ENCODE measurements at regions not wholly inside any gene's neighbourhood (a gene's known extent, or its start where the extent isn't known, plus 50 kb on each side); places are given as distances from the start of the nearest gene placed in this dataset.

- DNase-seq (no peak), ATAC-seq (no peak)
- intact Hi-C loops (cut with DNase I), result no loop called here
- no peaks in the 10 kb centered on the region for H3K9me3 ChIP-seq
- H3K4me3 ChIP-seq, result no peak overlapping the region
- no peak for TF ChIP-seq CTCF (IDR thresholded peaks at IDR 0.05)
- no peaks in the 10 kb centered on the region for H3K4me1 ChIP-seq
- H3K36me3 ChIP-seq (ENCODE audit: insufficient read depth in 1 of 2, low read depth in 1 of 2), result no peaks in the 10 kb centered on the region
- no peak overlapping the region for H3K27ac ChIP-seq
- no peaks in the 10 kb centered on the region for H3K27me3 ChIP-seq (ENCODE audit: insufficient read depth in 3 of 3, low read length in 2 of 3)
Observed at GRCh38 chr11:90947930-90948329, 725.1 kb upstream of the CHORDC1 start.

DNA sequence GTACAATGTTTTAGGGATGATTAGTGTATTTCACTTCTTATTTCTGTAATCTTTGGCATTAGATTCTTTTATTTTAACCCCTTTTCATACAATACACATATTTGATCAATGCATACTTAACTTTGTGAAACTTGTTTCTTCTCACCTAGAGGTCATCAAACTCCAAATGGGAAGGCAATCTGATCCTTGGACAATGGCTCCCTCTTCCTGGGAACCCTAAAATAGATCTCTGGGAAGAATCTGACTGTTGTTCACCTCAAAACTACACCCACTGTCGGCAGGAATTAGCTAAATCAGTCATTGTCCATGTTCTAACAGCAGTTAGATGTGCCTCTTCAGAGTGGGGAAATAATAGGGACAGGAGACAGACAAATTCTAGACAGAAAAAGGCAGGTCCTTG, 707.4 kb upstream of the CHORDC1 start:
- 83 to 89% (median 84%) methylated on average over 1 of the region's 1 CpG for WGBS, 3 donors
- no peaks in the 10 kb centered on the region for H3K27me3 ChIP-seq (ENCODE audit: insufficient read depth in 3 of 3, low read length in 2 of 3)
- no peak overlapping the region for H3K27ac ChIP-seq
- DNase-seq, result no peak
- H3K4me3 ChIP-seq, result no peak overlapping the region
- no peak for ATAC-seq
- no peaks in the 10 kb centered on the region for H3K9me3 ChIP-seq
- intact Hi-C loops (cut with DNase I), result no loop called here
- no peak for TF ChIP-seq CTCF (IDR thresholded peaks at IDR 0.05)
- no peaks in the 10 kb centered on the region for H3K4me1 ChIP-seq
- H3K36me3 ChIP-seq (ENCODE audit: insufficient read depth in 1 of 2, low read depth in 1 of 2), result no peaks in the 10 kb centered on the region

GRCh38 chr11:90919332-90919731, 696.5 kb upstream of the CHORDC1 start:
- Histone ChIP-seq H3K36me3 (ENCODE audit: insufficient read depth in 1 of 2, low read depth in 1 of 2) (no peaks in the 10 kb centered on the region), H3K27ac (no peak overlapping the region), H3K4me1 (no peaks in the 10 kb centered on the region), H3K27me3 (ENCODE audit: insufficient read depth in 3 of 3, low read length in 2 of 3) (no peaks in the 10 kb centered on the region), H3K9me3 (no peaks in the 10 kb centered on the region), H3K4me3 (no peak overlapping the region)
- no peak for DNase-seq
- ATAC-seq, result no peak
- TF ChIP-seq CTCF (IDR thresholded peaks at IDR 0.05), result no peak
- WGBS, 3 donors, result 39 to 42% (median 41%) methylated on average over 2 of the region's 2 CpGs
- intact Hi-C loops (cut with DNase I), result no loop called here

DNA sequence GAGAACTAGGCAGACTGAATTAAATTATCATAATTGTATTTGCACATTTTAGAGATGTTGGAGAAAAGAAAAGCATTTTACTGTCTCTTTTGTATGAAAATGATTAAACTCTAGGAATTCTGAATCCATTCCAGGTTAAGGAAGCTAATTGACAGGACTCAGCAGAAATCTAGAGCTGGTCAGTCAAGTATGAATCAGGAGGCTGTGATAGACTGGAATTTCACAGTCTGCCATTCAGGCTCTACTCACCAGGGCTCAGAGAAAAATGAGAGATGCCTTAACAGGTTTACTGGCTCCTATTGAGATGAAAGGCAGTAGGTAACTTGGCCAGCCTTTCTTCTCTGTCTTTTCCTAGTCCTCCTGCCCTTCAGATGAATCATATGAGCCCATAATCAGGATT, 693.9 kb upstream of the CHORDC1 start:
- no peaks in the 10 kb centered on the region for H3K36me3 ChIP-seq (ENCODE audit: insufficient read depth in 1 of 2, low read depth in 1 of 2)
- DNase-seq, result no peak
- TF ChIP-seq CTCF (IDR thresholded peaks at IDR 0.05), result no peak

GRCh38 chr11:90913131-90913668, 690.4 kb upstream of the CHORDC1 start:
- no peaks in the 10 kb centered on the region for H3K4me1 ChIP-seq
- WGBS, 3 donors, result 82 to 85% (median 83%) methylated on average over 2 of the region's 2 CpGs
- no peak for TF ChIP-seq CTCF (IDR thresholded peaks at IDR 0.05)
- intact Hi-C loops (cut with DNase I), result no loop called here
- no peak overlapping the region for H3K27ac ChIP-seq
- no peaks in the 10 kb centered on the region for H3K27me3 ChIP-seq (ENCODE audit: insufficient read depth in 3 of 3, low read length in 2 of 3)
- DNase-seq (no peak), ATAC-seq (no peak)
- H3K4me3 ChIP-seq, result no peak overlapping the region
- no peaks in the 10 kb centered on the region for H3K9me3 ChIP-seq
- H3K36me3 ChIP-seq (ENCODE audit: insufficient read depth in 1 of 2, low read depth in 1 of 2), result no peaks in the 10 kb centered on the region

More for the DNA sequence above, 693.9 kb upstream of the CHORDC1 start:
- Histone ChIP-seq H3K4me3 (no peak overlapping the region), H3K27me3 (ENCODE audit: insufficient read depth in 3 of 3, low read length in 2 of 3) (no peaks in the 10 kb centered on the region), H3K9me3 (no peaks in the 10 kb centered on the region), H3K4me1 (no peaks in the 10 kb centered on the region), H3K27ac (no peak overlapping the region)
- intact Hi-C loops (cut with DNase I), result no loop called here
- ATAC-seq, result no peak

Measured in psoas muscle (tissue), 7 donors.